GM10266 (cell line): ENCODE measurements at regions not wholly inside any gene's neighbourhood (a gene's known extent, or its start where the extent isn't known, plus 50 kb on each side); places are given as distances from the start of the nearest gene placed in this dataset.

ENCODE experiments used
- DNase-seq: peaks from one replicate; pipeline ENCODE4 v3.0.0; 2012; ENCODE audit errors: extremely low spot score
- TF ChIP-seq, protein P1 (sequence below): IDR thresholded peaks from 2 replicates; pipeline ENCODE4 v1.5.1; 2012; ENCODE audit warnings: mild to moderate bottlenecking, low read depth; ENCODE audit not compliant: control insufficient read depth, insufficient read depth; ENCODE audit errors: missing control alignments

DNA sequence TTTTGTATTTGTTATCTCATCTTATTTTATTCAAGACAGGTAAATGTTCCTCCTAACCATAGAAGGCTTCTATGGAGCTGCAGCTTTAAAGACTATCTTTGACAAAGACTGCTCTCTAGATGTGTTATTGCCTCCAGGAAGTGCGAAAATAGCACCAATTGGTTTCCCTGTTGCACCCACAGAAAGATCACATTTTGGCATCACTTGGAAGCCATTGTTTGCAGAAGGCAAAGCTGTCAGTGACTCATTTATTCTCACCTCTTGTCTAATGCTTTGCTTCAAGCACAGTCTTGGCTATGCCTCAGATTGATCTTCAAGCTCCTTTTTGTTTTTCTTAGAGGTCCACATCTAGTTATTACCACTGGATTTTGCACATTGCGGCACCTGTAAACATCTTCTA lies 150.3 kb downstream of the PCDH7 start:
- TF ChIP-seq, protein P1, sequence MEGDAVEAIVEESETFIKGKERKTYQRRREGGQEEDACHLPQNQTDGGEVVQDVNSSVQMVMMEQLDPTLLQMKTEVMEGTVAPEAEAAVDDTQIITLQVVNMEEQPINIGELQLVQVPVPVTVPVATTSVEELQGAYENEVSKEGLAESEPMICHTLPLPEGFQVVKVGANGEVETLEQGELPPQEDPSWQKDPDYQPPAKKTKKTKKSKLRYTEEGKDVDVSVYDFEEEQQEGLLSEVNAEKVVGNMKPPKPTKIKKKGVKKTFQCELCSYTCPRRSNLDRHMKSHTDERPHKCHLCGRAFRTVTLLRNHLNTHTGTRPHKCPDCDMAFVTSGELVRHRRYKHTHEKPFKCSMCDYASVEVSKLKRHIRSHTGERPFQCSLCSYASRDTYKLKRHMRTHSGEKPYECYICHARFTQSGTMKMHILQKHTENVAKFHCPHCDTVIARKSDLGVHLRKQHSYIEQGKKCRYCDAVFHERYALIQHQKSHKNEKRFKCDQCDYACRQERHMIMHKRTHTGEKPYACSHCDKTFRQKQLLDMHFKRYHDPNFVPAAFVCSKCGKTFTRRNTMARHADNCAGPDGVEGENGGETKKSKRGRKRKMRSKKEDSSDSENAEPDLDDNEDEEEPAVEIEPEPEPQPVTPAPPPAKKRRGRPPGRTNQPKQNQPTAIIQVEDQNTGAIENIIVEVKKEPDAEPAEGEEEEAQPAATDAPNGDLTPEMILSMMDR: no peak
- DNase-seq: no peak

DNA sequence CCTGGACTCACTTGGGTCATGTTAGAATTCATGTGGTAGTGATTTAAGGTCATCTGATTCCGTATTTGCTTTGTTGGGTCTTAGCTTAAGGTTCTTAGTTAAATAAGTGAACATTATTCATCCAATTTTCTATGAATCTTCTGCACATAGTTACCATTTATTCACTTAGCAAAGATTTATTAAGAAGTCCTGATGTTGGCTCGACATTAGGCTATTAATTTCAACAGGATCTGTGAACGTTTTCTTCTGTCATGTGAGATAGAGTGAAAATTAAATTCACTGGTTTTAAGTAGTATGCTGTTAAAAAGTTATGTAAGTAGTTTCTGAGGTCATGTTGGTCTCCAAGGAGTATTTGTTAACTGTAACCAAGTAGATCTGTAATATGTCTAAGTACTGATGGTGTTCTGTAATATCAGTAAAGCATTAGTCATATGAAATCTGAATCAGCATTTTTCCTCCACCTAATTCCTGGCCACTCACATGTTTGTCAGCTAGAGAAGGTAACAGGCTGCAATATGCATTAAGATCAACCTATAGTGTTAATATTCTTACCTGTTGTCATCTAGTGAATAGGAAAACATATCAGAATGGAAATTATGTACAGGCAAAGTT lies 155.6 kb downstream of the PCDH7 start:
- no peak for DNase-seq
- TF ChIP-seq, protein P1: no peak

DNA sequence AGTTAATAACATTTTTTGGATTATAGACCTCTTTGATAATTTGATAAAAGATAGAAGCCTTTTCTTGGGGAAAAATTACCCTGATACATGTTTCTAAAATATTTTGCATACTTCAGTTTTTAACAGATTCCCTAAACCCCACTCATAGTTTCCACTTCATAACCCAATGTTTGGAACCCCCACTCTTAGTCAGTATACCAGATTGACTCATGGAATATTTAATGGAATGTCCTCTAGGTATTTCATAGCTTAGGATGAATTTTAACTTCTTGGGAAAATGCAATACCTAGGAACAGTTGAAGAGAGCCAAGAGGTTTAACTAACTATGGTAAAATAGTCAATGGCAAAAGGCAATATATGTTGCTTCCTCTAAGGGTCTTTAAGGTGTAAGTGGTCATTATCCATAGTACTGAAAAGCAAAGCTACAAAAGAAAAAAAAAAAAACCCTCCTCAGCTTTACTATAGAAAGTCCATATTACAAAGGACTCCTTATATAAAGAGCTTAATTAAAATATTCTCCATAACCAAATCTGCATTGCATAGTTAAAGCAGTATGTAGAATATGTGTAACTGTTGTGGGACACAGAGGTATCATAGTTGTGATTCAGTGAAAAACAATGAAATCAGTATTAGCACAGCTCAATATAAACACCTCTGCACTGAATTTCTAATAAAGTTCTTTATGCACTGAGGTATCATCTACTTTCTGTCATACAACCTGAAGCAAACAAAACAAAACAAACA lies 159.9 kb downstream of the PCDH7 start:
- no peak for DNase-seq
- TF ChIP-seq, protein P1: no peak

DNA sequence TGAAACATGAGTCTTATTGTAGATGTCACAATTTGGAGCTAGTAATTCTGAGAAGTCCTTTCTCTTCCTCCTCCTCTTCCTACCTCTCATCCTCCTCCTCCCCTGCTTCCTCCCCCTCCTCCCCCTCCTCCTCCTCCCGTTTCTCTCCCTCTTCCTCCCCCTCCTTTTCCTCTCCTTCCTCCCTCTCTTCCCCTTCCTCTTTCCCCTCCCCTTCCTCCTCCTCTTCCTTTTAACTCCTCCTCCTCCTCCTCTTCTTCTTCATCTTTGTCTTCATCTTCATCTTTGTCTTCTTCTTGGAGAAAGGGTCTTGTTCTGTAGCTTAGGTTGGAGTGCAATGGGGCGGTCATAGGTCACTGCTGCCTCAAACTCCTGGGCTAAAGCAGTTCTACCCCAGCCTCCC lies 161.8 kb downstream of the PCDH7 start:
- TF ChIP-seq, protein P1: no peak
- DNase-seq: no peak

DNA sequence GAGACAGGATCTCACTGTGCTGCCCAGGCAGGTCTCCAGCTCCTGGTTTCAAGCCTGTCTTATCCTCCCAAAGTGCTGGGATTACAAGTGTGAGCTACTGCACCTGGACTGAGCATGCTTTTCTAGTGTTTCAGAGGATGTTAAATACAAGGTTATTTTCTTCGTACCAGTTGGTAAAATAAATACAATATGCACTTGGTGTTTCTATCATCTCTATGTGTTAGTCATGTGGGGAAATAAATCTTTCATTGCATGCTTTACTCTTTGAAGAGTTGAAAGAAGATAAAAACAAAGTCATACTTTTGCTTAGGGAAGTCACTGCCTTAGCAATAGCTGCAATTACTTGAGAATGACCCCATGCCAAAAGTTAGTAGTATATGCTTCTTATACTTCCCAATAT lies 162.3 kb downstream of the PCDH7 start:
- TF ChIP-seq, protein P1: no peak
- no peak for DNase-seq

DNA sequence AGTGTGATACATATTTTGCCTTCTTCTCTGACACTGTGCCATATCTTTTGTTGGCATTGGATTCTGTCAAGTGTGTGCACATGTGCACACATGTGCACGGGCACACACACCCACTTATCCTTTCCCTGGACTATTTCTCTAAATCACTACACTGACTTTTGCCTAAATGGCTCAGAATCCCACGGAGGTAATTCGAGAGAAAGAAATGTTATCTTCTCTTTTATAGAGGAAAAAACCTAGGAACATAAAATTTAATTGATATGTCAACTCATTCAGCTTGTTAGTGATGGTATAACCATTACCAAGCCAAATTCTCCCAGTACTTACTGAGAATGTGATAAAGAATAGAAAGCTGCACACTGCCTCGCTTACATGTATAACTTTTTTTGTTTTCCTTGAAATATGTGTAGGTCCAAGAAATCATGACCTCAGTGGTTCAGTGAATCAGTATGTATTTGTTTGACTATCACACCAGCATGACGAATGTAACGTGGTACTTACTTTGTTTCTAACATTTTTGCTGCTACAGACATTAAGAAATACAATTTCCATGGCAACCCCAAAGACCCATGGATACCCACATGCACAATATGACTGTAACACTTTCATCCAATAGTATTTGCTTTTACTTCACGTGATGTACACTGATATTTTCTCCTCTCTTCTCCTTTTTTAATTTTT lies 163.0 kb downstream of the PCDH7 start:
- DNase-seq: no peak
- TF ChIP-seq, protein P1: no peak
